ENCODE measurements at regions not wholly inside any gene's neighbourhood (a gene's known extent, or its start where the extent isn't known, plus 50 kb on each side); places are given as distances from the start of the nearest gene placed in this dataset.

DNA sequence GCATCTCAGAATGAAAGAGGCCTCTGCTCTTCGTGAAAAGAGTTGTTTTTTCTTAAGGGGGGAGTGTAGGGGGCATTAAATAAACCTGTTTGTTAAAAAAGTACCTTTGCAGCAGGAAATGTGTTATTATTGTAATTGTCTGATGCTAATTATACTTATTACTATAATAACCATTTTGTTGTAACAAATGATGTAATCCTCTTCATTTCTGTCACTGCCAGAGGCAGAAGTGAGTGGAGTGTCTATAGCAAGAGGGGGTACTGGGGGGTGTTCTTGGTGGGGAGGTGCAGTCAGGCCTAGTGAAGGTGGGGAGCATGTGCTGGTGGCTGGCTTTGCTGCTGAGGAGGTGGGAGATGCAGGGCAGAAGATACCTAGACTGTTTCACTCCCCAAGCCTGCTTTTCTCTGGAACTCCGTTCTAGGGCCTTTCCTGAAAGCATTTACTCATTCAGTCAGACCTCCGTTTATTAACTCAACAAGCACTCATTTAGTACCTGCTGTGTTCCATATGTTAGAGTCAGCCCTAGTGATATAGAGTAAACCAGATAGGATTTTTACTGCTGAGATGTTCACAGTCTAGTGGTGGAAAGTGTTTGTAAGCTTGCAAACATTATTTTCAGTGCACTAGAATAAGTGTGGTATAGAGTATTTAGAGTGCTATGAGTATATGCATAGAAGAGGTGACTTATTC, 77.5 kb upstream of the CISTR start:
- no peak overlapping the region for H3K9ac ChIP-seq (replicated peaks; ENCODE audit: extremely low read depth, insufficient read depth, low read length)
- no peak overlapping the region for H3K4me3 ChIP-seq (replicated peaks in 1 of 3; ENCODE audit: insufficient read depth in 1 of 3, low read depth in 1 of 3, low read length in 3 of 3)
- POLR2A ChIA-PET: no interaction called here
- no peaks in the 10 kb centered on the region for H4K20me1 ChIP-seq (replicated peaks; ENCODE audit: control insufficient read depth, extremely low read depth, insufficient read depth, low read length)
- FAIRE-seq: no peak
- no peak overlapping the region for H2AFZ ChIP-seq (ENCODE audit: low read depth, low read length)
- H3K9me3 ChIP-seq (replicated peaks; ENCODE audit: control insufficient read depth, insufficient read depth, low read length): no peaks in the 10 kb centered on the region
- H3K4me1 ChIP-seq (ENCODE audit: control insufficient read depth, extremely low read depth, insufficient read depth, low read length): no peaks in the 10 kb centered on the region
- no peak overlapping the region for H3K4me2 ChIP-seq (ENCODE audit: insufficient read depth, low read length)
- H3K36me3 ChIP-seq (ENCODE audit: control insufficient read depth in 2 of 2, extremely low read depth in 1 of 2, insufficient read depth in 2 of 2, low read length in 2 of 2): no peaks in the 10 kb centered on the region
- DNase-seq (ENCODE audit: low read depth, low spot score): no peak
- BruUV-seq (replicated peaks): no TSS peak
- no peak overlapping the region for H3K27ac ChIP-seq (ENCODE audit: insufficient read depth, low read depth, low read length)
- H3K79me2 ChIP-seq (ENCODE audit: control insufficient read depth, insufficient read depth, low read length): no peaks in the 10 kb centered on the region
- H3K9me1 ChIP-seq (replicated peaks; ENCODE audit: control insufficient read depth, extremely low read depth, insufficient read depth, low read length): no peaks in the 10 kb centered on the region
- H3K27me3 ChIP-seq (ENCODE audit: control insufficient read depth in 2 of 2, insufficient read depth in 2 of 2, low read length in 2 of 2): peaks cover 2 to 20% of the 10 kb centered on the region in 2 experiments
- CTCF ChIA-PET: no interaction called here
- TF ChIP-seq JUN (IDR thresholded peaks at IDR 0.05; ENCODE audit: borderline replicate concordance, insufficient read depth, insufficient read length, low read depth) (no peak), EZH2 (IDR thresholded peaks at IDR 0.05; ENCODE audit: borderline replicate concordance, low read depth, low read length, severe bottlenecking) (no peak), POLR2A (IDR thresholded peaks at IDR 0.05; ENCODE audit: low read depth, low read length) (no peak), POLR2AphosphoS5 (IDR thresholded peaks at IDR 0.05; ENCODE audit: insufficient read depth, low read depth, low read length) (no peak), FOS (IDR thresholded peaks at IDR 0.05; ENCODE audit: borderline replicate concordance, insufficient read depth, low read length) (no peak)
- intact Hi-C loops (cut with micrococcal nuclease): no loop called here
- dilution Hi-C loops (cut with MboI; ENCODE audit: extremely low pct_ligation_motif_present, low sequenced_read_pairs): no loop called here

DNA sequence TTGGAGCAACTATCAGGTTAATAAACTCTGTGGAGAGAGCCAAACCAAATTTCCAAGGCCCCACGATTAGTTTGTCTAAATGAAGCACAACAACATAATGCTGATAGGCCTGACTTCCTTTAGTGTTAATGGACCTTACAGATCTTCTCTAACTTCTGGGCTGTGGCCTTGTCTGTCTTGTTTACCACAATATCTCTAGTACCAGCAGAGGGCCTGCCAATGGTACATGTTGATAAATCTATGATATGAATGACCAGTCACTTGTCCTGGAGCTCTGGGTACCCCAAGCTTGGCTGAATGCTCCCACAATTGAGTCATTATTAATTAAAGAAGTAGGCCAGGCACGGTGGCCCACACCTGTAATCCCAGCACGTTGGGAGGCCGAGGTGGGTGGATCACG, 78.9 kb upstream of the CISTR start:
- Histone ChIP-seq H3K4me2 (ENCODE audit: insufficient read depth, low read length) (no peak overlapping the region), H3K9me3 (replicated peaks; ENCODE audit: control insufficient read depth, insufficient read depth, low read length) (no peaks in the 10 kb centered on the region), H3K9ac (replicated peaks; ENCODE audit: extremely low read depth, insufficient read depth, low read length) (no peak overlapping the region), H3K4me1 (ENCODE audit: control insufficient read depth, extremely low read depth, insufficient read depth, low read length) (no peaks in the 10 kb centered on the region), H3K36me3 (ENCODE audit: control insufficient read depth in 2 of 2, extremely low read depth in 1 of 2, insufficient read depth in 2 of 2, low read length in 2 of 2) (no peaks in the 10 kb centered on the region), H3K27me3 (ENCODE audit: control insufficient read depth in 2 of 2, insufficient read depth in 2 of 2, low read length in 2 of 2) (peaks cover 2 to 22% of the 10 kb centered on the region in 2 experiments), H3K79me2 (ENCODE audit: control insufficient read depth, insufficient read depth, low read length) (no peaks in the 10 kb centered on the region), H4K20me1 (replicated peaks; ENCODE audit: control insufficient read depth, extremely low read depth, insufficient read depth, low read length) (no peaks in the 10 kb centered on the region), H2AFZ (ENCODE audit: low read depth, low read length) (no peak overlapping the region), H3K27ac (ENCODE audit: insufficient read depth, low read depth, low read length) (no peak overlapping the region), H3K9me1 (replicated peaks; ENCODE audit: control insufficient read depth, extremely low read depth, insufficient read depth, low read length) (no peaks in the 10 kb centered on the region), H3K4me3 (replicated peaks in 1 of 3; ENCODE audit: insufficient read depth in 1 of 3, low read depth in 1 of 3, low read length in 3 of 3) (no peak overlapping the region)
- ChIA-PET POLR2A (no interaction called here), CTCF (interaction anchor here (1.4 kb wide), 1 partner anchor 18 kb away, joined by 5 read pairs; no protein-coding TSS in a partner anchor)
- dilution Hi-C loops (cut with MboI; ENCODE audit: extremely low pct_ligation_motif_present, low sequenced_read_pairs): no loop called here
- intact Hi-C loops (cut with micrococcal nuclease): no loop called here
- no peak for FAIRE-seq
- no peak for TF ChIP-seq JUN (IDR thresholded peaks at IDR 0.05; ENCODE audit: borderline replicate concordance, insufficient read depth, insufficient read length, low read depth)
- no peak for TF ChIP-seq POLR2A (IDR thresholded peaks at IDR 0.05; ENCODE audit: low read depth, low read length)
- no peak for TF ChIP-seq CTCF (IDR thresholded peaks at IDR 0.05; ENCODE audit: extremely low read depth in 1 of 2, insufficient read depth in 1 of 2, low read depth in 1 of 2, low read length in 2 of 2)
- no peak for TF ChIP-seq POLR2AphosphoS5 (IDR thresholded peaks at IDR 0.05; ENCODE audit: insufficient read depth, low read depth, low read length)
- no peak for TF ChIP-seq MYC (IDR thresholded peaks at IDR 0.05; ENCODE audit: low read depth, low read length)
- no peak for DNase-seq (ENCODE audit: low read depth, low spot score)
- BruUV-seq (replicated peaks): no TSS peak
